ENCODE measurements at regions not wholly inside any gene's neighbourhood (a gene's known extent, or its start where the extent isn't known, plus 50 kb on each side); places are given as distances from the start of the nearest gene placed in this dataset.

DNA sequence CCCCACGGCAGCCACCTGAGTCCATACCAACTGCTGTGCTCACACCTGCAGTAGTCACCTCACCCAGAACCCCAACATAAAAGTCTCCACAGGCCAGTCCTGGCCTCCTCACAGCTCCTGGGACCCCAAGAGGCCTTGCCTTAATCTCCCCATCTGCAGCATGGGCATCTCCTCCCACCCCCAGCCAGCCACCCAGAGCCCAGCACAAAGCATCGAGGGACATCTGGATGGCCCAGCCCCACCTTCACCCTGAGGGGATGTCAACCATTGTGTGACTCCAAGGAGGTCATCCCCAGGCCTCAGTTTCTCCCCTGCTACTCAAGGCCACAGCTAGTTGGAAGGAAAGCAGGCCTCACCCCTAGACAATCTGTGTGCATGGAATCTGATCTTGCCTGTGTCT is 1775.3 kb downstream of the TP53TG3F start:
- H3K9me3 Mint-ChIP-seq (ENCODE audit: low read depth) = peaks cover 38% of the 10 kb centered on the region
- no peaks in the 10 kb centered on the region for H3K27me3 Mint-ChIP-seq (ENCODE audit: low read depth)
- no peaks in the 10 kb centered on the region for H3K36me3 Mint-ChIP-seq (ENCODE audit: low read depth)

DNA sequence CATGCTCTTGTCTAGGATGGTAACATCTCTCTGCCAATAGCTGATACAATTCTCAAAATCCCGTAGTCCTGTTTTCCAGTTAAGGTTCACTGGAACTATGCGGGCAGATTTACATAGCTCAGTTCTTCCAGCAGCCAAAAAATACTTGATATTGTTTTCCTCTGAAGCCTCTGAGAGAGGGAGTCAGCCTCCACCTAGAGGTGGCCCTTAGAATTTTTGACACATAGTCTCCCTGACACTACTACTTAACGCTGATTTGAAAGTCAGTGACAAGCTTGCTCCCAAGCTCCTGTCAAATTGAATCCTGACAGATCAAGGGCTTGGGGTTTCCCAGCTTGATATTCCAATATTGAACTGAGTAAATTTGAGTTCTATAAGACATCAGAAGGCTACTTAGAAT is 1780.1 kb downstream of the TP53TG3F start:
- H3K4me3 Mint-ChIP-seq (ENCODE audit: unreplicated experiment) = no peak overlapping the region
- no peak for DNase-seq (ENCODE audit: low spot score)
- no peaks in the 10 kb centered on the region for H3K27me3 Mint-ChIP-seq (ENCODE audit: low read depth)
- TF ChIP-seq, protein P1, sequence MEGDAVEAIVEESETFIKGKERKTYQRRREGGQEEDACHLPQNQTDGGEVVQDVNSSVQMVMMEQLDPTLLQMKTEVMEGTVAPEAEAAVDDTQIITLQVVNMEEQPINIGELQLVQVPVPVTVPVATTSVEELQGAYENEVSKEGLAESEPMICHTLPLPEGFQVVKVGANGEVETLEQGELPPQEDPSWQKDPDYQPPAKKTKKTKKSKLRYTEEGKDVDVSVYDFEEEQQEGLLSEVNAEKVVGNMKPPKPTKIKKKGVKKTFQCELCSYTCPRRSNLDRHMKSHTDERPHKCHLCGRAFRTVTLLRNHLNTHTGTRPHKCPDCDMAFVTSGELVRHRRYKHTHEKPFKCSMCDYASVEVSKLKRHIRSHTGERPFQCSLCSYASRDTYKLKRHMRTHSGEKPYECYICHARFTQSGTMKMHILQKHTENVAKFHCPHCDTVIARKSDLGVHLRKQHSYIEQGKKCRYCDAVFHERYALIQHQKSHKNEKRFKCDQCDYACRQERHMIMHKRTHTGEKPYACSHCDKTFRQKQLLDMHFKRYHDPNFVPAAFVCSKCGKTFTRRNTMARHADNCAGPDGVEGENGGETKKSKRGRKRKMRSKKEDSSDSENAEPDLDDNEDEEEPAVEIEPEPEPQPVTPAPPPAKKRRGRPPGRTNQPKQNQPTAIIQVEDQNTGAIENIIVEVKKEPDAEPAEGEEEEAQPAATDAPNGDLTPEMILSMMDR (IDR thresholded peaks at IDR 0.05) = no peak
- no peaks in the 10 kb centered on the region for H3K4me1 Mint-ChIP-seq (ENCODE audit: low read depth)
- no peaks in the 10 kb centered on the region for H3K36me3 Mint-ChIP-seq (ENCODE audit: low read depth)
- no peak overlapping the region for H3K27ac Mint-ChIP-seq (ENCODE audit: unreplicated experiment)
- peaks cover 56% of the 10 kb centered on the region for H3K9me3 Mint-ChIP-seq (ENCODE audit: low read depth)

More for the DNA sequence above, 1775.3 kb downstream of the TP53TG3F start:
- no peak for DNase-seq (ENCODE audit: low spot score)
- Mint-ChIP-seq H3K4me3 (ENCODE audit: unreplicated experiment) (no peak overlapping the region), H3K4me1 (ENCODE audit: low read depth) (no peaks in the 10 kb centered on the region), H3K27ac (ENCODE audit: unreplicated experiment) (no peak overlapping the region)
- TF ChIP-seq, protein P1 (IDR thresholded peaks at IDR 0.05) = no peak

DNA sequence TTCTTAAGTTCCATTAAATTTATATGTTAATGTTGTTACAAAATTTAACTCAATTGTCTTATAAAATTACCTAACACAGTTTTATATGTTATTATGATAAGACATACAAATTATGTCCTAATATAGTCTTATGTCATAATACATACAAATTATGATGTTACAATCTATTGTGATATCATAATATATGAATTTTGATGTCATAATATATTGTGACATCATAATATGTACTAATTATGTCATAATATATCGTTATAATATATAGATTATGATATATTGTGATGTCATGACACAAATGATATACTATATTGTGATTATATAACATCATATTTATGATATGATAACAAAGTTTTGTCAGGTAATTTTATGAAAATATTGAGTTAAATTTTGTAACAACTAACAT is 1789.6 kb downstream of the TP53TG3F start:
- Mint-ChIP-seq H3K27me3 (ENCODE audit: low read depth) (no peaks in the 10 kb centered on the region), H3K4me1 (ENCODE audit: low read depth) (no peaks in the 10 kb centered on the region), H3K9me3 (ENCODE audit: low read depth) (peaks cover 57% of the 10 kb centered on the region), H3K36me3 (ENCODE audit: low read depth) (no peaks in the 10 kb centered on the region), H3K27ac (ENCODE audit: unreplicated experiment) (no peak overlapping the region), H3K4me3 (ENCODE audit: unreplicated experiment) (no peak overlapping the region)
- no peak for DNase-seq (ENCODE audit: low spot score)
- TF ChIP-seq, protein P1 (IDR thresholded peaks at IDR 0.05) = no peak

DNA sequence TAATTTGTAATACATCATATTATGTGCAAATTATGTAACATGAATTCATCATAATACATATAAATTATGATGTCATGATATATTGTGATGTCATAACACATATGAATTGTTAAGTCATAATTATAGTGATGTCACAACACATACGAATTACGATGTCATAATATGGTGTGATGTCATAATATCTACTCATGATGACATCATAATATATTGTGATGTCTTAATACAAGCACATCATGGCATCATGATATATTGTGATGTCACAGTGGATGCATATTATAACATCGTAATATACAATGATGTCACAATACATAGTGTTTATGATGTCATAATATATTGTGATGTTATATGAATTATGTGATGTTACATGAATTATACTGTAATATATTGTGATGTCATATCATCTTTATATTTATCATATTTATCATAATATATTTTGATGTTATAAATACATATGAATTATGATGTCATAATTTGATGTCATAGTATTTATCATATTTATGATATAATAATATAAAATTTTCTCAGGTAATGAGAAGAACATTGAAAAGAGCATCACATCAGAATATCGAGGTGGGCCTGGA is 1793.0 kb downstream of the TP53TG3F start:
- Mint-ChIP-seq H3K9me3 (ENCODE audit: low read depth) (peaks cover 51% of the 10 kb centered on the region), H3K27me3 (ENCODE audit: low read depth) (no peaks in the 10 kb centered on the region), H3K4me3 (ENCODE audit: unreplicated experiment) (no peak overlapping the region), H3K36me3 (ENCODE audit: low read depth) (no peaks in the 10 kb centered on the region), H3K27ac (ENCODE audit: unreplicated experiment) (no peak overlapping the region), H3K4me1 (ENCODE audit: low read depth) (no peaks in the 10 kb centered on the region)
- no peak for DNase-seq (ENCODE audit: low spot score)
- TF ChIP-seq, protein P1 (IDR thresholded peaks at IDR 0.05) = no peak

DNA sequence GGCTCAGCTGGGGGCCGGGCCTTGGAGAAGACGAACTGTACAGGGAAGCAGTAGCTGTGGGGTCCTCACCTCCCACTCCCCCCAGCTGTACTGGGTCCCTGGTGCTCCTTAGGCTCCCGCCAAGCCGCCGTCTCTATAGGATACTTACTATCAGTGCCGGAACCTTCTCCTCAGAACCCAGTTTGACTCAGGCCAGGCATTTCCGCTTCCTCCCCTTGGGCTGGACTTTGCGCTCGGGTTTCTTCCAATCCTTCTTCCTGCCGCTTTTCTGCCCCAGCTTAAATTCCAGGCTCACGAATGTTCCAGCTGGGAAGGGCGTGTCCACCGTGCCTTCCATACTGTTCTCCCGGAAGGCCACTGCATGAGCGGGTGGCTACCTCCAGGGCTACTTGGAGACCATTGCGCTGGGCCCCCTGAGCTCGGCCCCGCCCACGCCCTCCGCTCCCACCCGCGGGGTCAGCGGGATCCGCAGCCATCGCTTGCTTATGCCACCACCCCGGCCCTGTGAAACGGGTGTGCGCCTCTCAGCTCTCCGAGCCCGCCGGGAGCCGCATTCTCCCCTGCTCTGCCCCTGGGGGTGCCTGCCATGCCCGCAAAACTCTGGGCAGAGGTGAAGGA is 1795.9 kb downstream of the TP53TG3F start:
- TF ChIP-seq, protein P1 (IDR thresholded peaks at IDR 0.05) = no peak
- DNase-seq (ENCODE audit: low spot score) = no peak
- Mint-ChIP-seq H3K9me3 (ENCODE audit: low read depth) (peaks cover 47% of the 10 kb centered on the region), H3K36me3 (ENCODE audit: low read depth) (no peaks in the 10 kb centered on the region), H3K4me3 (ENCODE audit: unreplicated experiment) (no peak overlapping the region), H3K27ac (ENCODE audit: unreplicated experiment) (no peak overlapping the region), H3K27me3 (ENCODE audit: low read depth) (no peaks in the 10 kb centered on the region), H3K4me1 (ENCODE audit: low read depth) (no peaks in the 10 kb centered on the region)

Measured in chondrocyte (in vitro differentiated cells).